Neural progenitor cell (in vitro differentiated cells): ENCODE measurements at regions not wholly inside any gene's neighbourhood (a gene's known extent, or its start where the extent isn't known, plus 50 kb on each side); places are given as distances from the start of the nearest gene placed in this dataset.

Experiments used
- DNase-seq: peaks from one replicate; pipeline ENCODE4 v3.0.0-alpha.2; 2016; ENCODE audit warnings: low spot score
- H2AFZ ChIP-seq: fragments of 200-600 bp; sonication (generic); replicated peaks from 2 replicates; pipeline ENCODE4 v1.6.1; 2016; ENCODE audit warnings: antibody characterized with exemption
- H3F3A ChIP-seq: fragments of 200-600 bp; sonication (generic); 2 replicates; pipeline ENCODE4 v1.6.1; 2016; ENCODE audit warnings: antibody characterized with exemption, low read depth
- H3K27ac ChIP-seq: fragments of 200-600 bp; sonication (generic); 2 replicates; pipeline ENCODE4 v1.5.1; 2016; ENCODE audit warnings: mild to moderate bottlenecking
- H3K27me3 ChIP-seq: fragments of 200-600 bp; sonication (generic); 2 replicates; pipeline ENCODE4 v1.6.1; 2016; ENCODE audit warnings: mild to moderate bottlenecking, moderate library complexity
- H3K36me3 ChIP-seq: fragments of 200-600 bp; sonication (generic); 2 replicates; pipeline ENCODE4 v1.5.1; 2016
- H3K4me1 ChIP-seq: fragments of 200-600 bp; sonication (generic); 2 replicates; pipeline ENCODE4 v1.6.1; 2016; ENCODE audit warnings: mixed run types
- H3K4me2 ChIP-seq: fragments of 200-600 bp; sonication (generic); 2 replicates; pipeline ENCODE4 v1.6.1; 2016
- H3K4me3 ChIP-seq: fragments of 200-600 bp; sonication (generic); 2 replicates; pipeline ENCODE4 v1.5.1; 2016
- H3K79me2 ChIP-seq: fragments of 200-600 bp; sonication (generic); 2 replicates; pipeline ENCODE4 v1.6.1; 2016; ENCODE audit warnings: low read depth
- H3K9ac ChIP-seq: fragments of 200-600 bp; sonication (generic); 2 replicates; pipeline ENCODE4 v1.6.1; 2016
- H3K9me3 ChIP-seq: fragments of 200-600 bp; sonication (generic); 2 replicates; pipeline ENCODE4 v1.5.1; 2016; ENCODE audit warnings: low read depth
- H4K20me1 ChIP-seq: fragments of 200-600 bp; sonication (generic); 2 replicates; pipeline ENCODE4 v1.6.1; 2016; ENCODE audit warnings: low read depth
- H3K27ac Mint-ChIP-seq: 3 replicates; pipeline ENCODE4 v1.8.0; 2021; ENCODE audit warnings: mixed read lengths
- H3K27me3 Mint-ChIP-seq: 2 replicates; pipeline ENCODE4 v1.8.0; 2022; ENCODE audit warnings: low read depth, mild to moderate bottlenecking, inconsistent platforms, moderate library complexity, mixed read lengths; ENCODE audit not compliant: insufficient read depth
- H3K36me3 Mint-ChIP-seq: 3 replicates; pipeline ENCODE4 v1.8.0; 2021; ENCODE audit warnings: mixed read lengths
- H3K4me1 Mint-ChIP-seq: 3 replicates; pipeline ENCODE4 v1.8.0; 2021; ENCODE audit warnings: mixed read lengths
- H3K4me3 Mint-ChIP-seq: 3 replicates; pipeline ENCODE4 v1.8.0; 2021; ENCODE audit warnings: mild to moderate bottlenecking, moderate library complexity, mixed read lengths
- H3K9me3 Mint-ChIP-seq: 3 replicates; pipeline ENCODE4 v1.8.0; 2020; ENCODE audit warnings: mixed read lengths
- CTCF ChIP-seq: fragments of 200-600 bp; sonication (generic); IDR thresholded peaks from 2 replicates; pipeline ENCODE4 v1.5.1; 2017; ENCODE audit warnings: antibody characterized with exemption, mild to moderate bottlenecking
- EZH2 ChIP-seq: fragments of 200-600 bp; sonication (generic); IDR thresholded peaks from 2 replicates; pipeline ENCODE4 v1.6.1; 2017; ENCODE audit warnings: antibody characterized with exemption, mild to moderate bottlenecking, moderate library complexity
- EZH2phosphoT487 ChIP-seq: fragments of 200-600 bp; sonication (generic); IDR thresholded peaks from 2 replicates; pipeline ENCODE4 v1.6.1; 2017; ENCODE audit warnings: antibody characterized with exemption

- no peak overlapping the region for H3K4me2 ChIP-seq
- no peak overlapping the region for H3K27ac ChIP-seq
- H3K27me3 Mint-ChIP-seq: peaks cover 1% of the 10 kb centered on the region
- H3K4me3 ChIP-seq: no peak overlapping the region
- H3K27ac Mint-ChIP-seq: no peak overlapping the region
- H3K9me3 Mint-ChIP-seq: peaks cover 2% of the 10 kb centered on the region
- peaks cover 2% of the 10 kb centered on the region for H3K4me1 Mint-ChIP-seq
- H3K4me3 Mint-ChIP-seq: no peak overlapping the region
- H3K79me2 ChIP-seq: no peaks in the 10 kb centered on the region
- H3K36me3 ChIP-seq: no peaks in the 10 kb centered on the region
- no peaks in the 10 kb centered on the region for H3K36me3 Mint-ChIP-seq
- TF ChIP-seq EZH2phosphoT487 (no peak), CTCF (no peak), EZH2 (no peak)
- H2AFZ ChIP-seq: no peak overlapping the region
- no peaks in the 10 kb centered on the region for H3K4me1 ChIP-seq
- no peaks in the 10 kb centered on the region for H4K20me1 ChIP-seq
- no peaks in the 10 kb centered on the region for H3F3A ChIP-seq
- H3K9me3 ChIP-seq: no peaks in the 10 kb centered on the region
- no peak for DNase-seq
- H3K27me3 ChIP-seq: peaks cover 9% of the 10 kb centered on the region
- H3K9ac ChIP-seq: no peak overlapping the region
Observed at GRCh38 chrX:39157006-39157405, 355.7 kb downstream of the MID1IP1 start.

GRCh38 chrX:39157796-39158195 lies 356.5 kb downstream of the MID1IP1 start:
- Mint-ChIP-seq H3K4me3 (no peak overlapping the region), H3K4me1 (peaks cover 2% of the 10 kb centered on the region), H3K9me3 (peaks cover 2% of the 10 kb centered on the region), H3K36me3 (no peaks in the 10 kb centered on the region), H3K27me3 (peaks cover 6% of the 10 kb centered on the region), H3K27ac (no peak overlapping the region)
- Histone ChIP-seq H3K27me3 (peaks cover 16% of the 10 kb centered on the region), H3K4me3 (no peak overlapping the region), H3K9me3 (no peaks in the 10 kb centered on the region), H3K36me3 (no peaks in the 10 kb centered on the region), H3F3A (no peaks in the 10 kb centered on the region), H3K4me1 (no peaks in the 10 kb centered on the region), H4K20me1 (no peaks in the 10 kb centered on the region), H3K9ac (no peak overlapping the region), H3K4me2 (no peak overlapping the region), H2AFZ (no peak overlapping the region), H3K27ac (no peak overlapping the region), H3K79me2 (no peaks in the 10 kb centered on the region)
- DNase-seq: no peak
- TF ChIP-seq EZH2phosphoT487 (no peak), EZH2 (no peak), CTCF (no peak)

- no peak overlapping the region for H3K4me3 ChIP-seq
- no peak overlapping the region for H3K4me2 ChIP-seq
- no peaks in the 10 kb centered on the region for H3K79me2 ChIP-seq
- no peak overlapping the region for H3K4me3 Mint-ChIP-seq
- H3K9me3 ChIP-seq: no peaks in the 10 kb centered on the region
- H4K20me1 ChIP-seq: no peaks in the 10 kb centered on the region
- no peak overlapping the region for H3K27ac Mint-ChIP-seq
- peaks cover 6% of the 10 kb centered on the region for H3K27me3 Mint-ChIP-seq
- peaks cover 7% of the 10 kb centered on the region for H3K9me3 Mint-ChIP-seq
- no peak for DNase-seq
- TF ChIP-seq EZH2 (no peak), CTCF (no peak), EZH2phosphoT487 (no peak)
- H3K36me3 Mint-ChIP-seq: no peaks in the 10 kb centered on the region
- no peak overlapping the region for H3K9ac ChIP-seq
- H3K27me3 ChIP-seq: peaks cover 29% of the 10 kb centered on the region
- H3K4me1 ChIP-seq: no peaks in the 10 kb centered on the region
- H3K27ac ChIP-seq: no peak overlapping the region
- no peak overlapping the region for H2AFZ ChIP-seq
- peaks cover 2% of the 10 kb centered on the region for H3K4me1 Mint-ChIP-seq
- no peaks in the 10 kb centered on the region for H3F3A ChIP-seq
- H3K36me3 ChIP-seq: no peaks in the 10 kb centered on the region
Observed at GRCh38 chrX:39158801-39159657, 357.8 kb downstream of the MID1IP1 start.
